K562 (cell line): ENCODE measurements at regions not wholly inside any gene's neighbourhood (a gene's known extent, or its start where the extent isn't known, plus 50 kb on each side); places are given as distances from the start of the nearest gene placed in this dataset.
A peak's percentile ranks its signal among the peaks of the same experiment; 100 is the strongest.

Experiments
- ATAC-seq: fragments of 200-7000 bp; cut with Tn5 transposase; 3 replicates; pipeline ENCODE4 v1.9.1; 2020; ENCODE audit warnings: moderate library complexity
- BruUV-seq: library from RNA; stranded (reverse); fragments of 400-500 nt; replicated peaks from 2 replicates; lab custom pipeline; 2021; lab: Mats Ljungman, UMichigan
- CTCF ChIA-PET: fragments of 300-600 bp; formaldehyde crosslinking; extraction: SDS; loops from one replicate; lab custom pipeline; 2021; ENCODE audit warnings: low intra/inter-chr PET ratio; lab: Yijun Ruan, JAX
- POLR2A ChIA-PET: fragments of 300-600, 350-650 bp; sonication (Branson Sonifier 250); formaldehyde crosslinking; extraction: SDS; loops from one replicate; lab custom pipeline; 2021; ENCODE audit warnings: antibody characterized with exemption, inconsistent platforms; lab: Yijun Ruan, JAX
- DNase-seq, 4 experiments: peaks; one replicate each; pipeline versions ENCODE4 v3.0.0 to v3.0.0-alpha.2; 2011 to 2018; ENCODE audit warnings: low spot score in 3 of 4, mixed read lengths in 3 of 4; ENCODE audit errors: extremely low read depth in 1 of 4
- FAIRE-seq: peaks from 2 replicates; lab custom pipeline; 2011; peaks lifted over from hg19 to GRCh38; lab: Jason Lieb, UNC
- H2AFZ ChIP-seq: 2 replicates; pipeline ENCODE4 v1.6.0; 2011; ENCODE audit warnings: low read depth, low read length, control low read depth, inconsistent platforms
- H3K27ac ChIP-seq: fragments of 200-600 bp; 3 replicates; pipeline ENCODE4 v1.8.0; 2011; ENCODE audit warnings: low read depth, mild to moderate bottlenecking, control low read depth, inconsistent platforms, low read length, moderate library complexity, mixed read lengths; ENCODE audit errors: extremely low read depth
- H3K27me3 ChIP-seq, 2 experiments: fragments of 300-600 bp in 1 of 2; 2 replicates in 1 of 2; 3 replicates in 1 of 2; pipeline versions ENCODE4 v1.6.0 to v1.8.0; 2011; ENCODE audit warnings: inconsistent platforms in 2 of 2, low read length in 2 of 2, mild to moderate bottlenecking in 1 of 2, mixed read lengths in 1 of 2, moderate library complexity in 1 of 2; ENCODE audit not compliant: control insufficient read depth in 2 of 2, insufficient read depth in 2 of 2
- H3K36me3 ChIP-seq: fragments of 300-600 bp; 3 replicates; pipeline ENCODE4 v1.8.0; 2011; ENCODE audit warnings: mild to moderate bottlenecking, low read length, inconsistent platforms; ENCODE audit not compliant: control insufficient read depth, insufficient read depth
- H3K4me1 ChIP-seq, 2 experiments: fragments of 200-600 bp in 1 of 2; replicated peaks in 1 of 2; 2 replicates in 1 of 2; 3 replicates in 1 of 2; pipeline versions ENCODE4 v1.5.1 to v1.8.0; 2011; ENCODE audit warnings: inconsistent platforms in 2 of 2, low read length in 2 of 2, mild to moderate bottlenecking in 1 of 2, mixed read lengths in 1 of 2, moderate library complexity in 1 of 2; ENCODE audit not compliant: control insufficient read depth in 2 of 2, insufficient read depth in 2 of 2
- H3K4me2 ChIP-seq: 2 replicates; pipeline ENCODE4 v1.6.1; 2011; ENCODE audit warnings: low read length, control low read depth, inconsistent platforms, mixed read lengths; ENCODE audit not compliant: insufficient read depth
- H3K4me3 ChIP-seq: fragments of 200-600 bp; sonication (generic), shearing (Covaris generic); 2 replicates; pipeline ENCODE4 v1.5.1; 2016; ENCODE audit warnings: control low read depth, inconsistent platforms
- H3K79me2 ChIP-seq: fragments of 200-600 bp; 3 replicates; pipeline ENCODE4 v1.8.0; 2011; ENCODE audit warnings: low read length, inconsistent platforms; ENCODE audit not compliant: control insufficient read depth, insufficient read depth
- H3K9ac ChIP-seq, 2 experiments: 2 replicates each; pipeline versions ENCODE4 v1.6.0 to v1.6.1; 2011; ENCODE audit warnings: low read depth in 2 of 2, low read length in 2 of 2, control low read depth in 1 of 2, inconsistent platforms in 1 of 2, mild to moderate bottlenecking in 1 of 2, mixed read lengths in 1 of 2; ENCODE audit not compliant: insufficient read depth in 1 of 2
- H3K9me1 ChIP-seq: one replicate; pipeline ENCODE4 v1.6.0; 2011; ENCODE audit warnings: inconsistent platforms, mild to moderate bottlenecking, low read length, moderate library complexity; ENCODE audit not compliant: control insufficient read depth, insufficient read depth
- H3K9me3 ChIP-seq: replicated peaks from 2 replicates; pipeline ENCODE4 v1.5.1; 2011; ENCODE audit warnings: low read depth, low read length, inconsistent platforms; ENCODE audit not compliant: control insufficient read depth, insufficient read depth
- H4K20me1 ChIP-seq: replicated peaks from 2 replicates; pipeline ENCODE4 v1.6.1; 2011; ENCODE audit warnings: low read length, inconsistent platforms, mixed read lengths; ENCODE audit not compliant: control insufficient read depth, insufficient read depth
- CBX8 ChIP-seq: fragments of 200-600 bp; sonication (generic); IDR thresholded peaks from 2 replicates; pipeline ENCODE4 v1.6.1; 2012; ENCODE audit warnings: borderline replicate concordance, mixed run types, low read depth, mild to moderate bottlenecking, moderate library complexity, mixed read lengths, low read length, control low read depth, inconsistent platforms; ENCODE audit not compliant: poor library complexity, severe bottlenecking; ENCODE audit errors: extremely low read depth
- CCAR2 ChIP-seq: fragments of 200-400 bp; formaldehyde crosslinking; IDR thresholded peaks from 2 replicates; pipeline ENCODE4 v1.6.1; 2017; ENCODE audit warnings: mild to moderate bottlenecking, low read depth, low read length
- DMBX1 ChIP-seq: fragments of 250-450 bp; sonication (Bioruptor Pico); IDR thresholded peaks from 2 replicates; pipeline ENCODE4 v1.8.0; 2022; ENCODE audit warnings: inconsistent platforms, mild to moderate bottlenecking, moderate library complexity, borderline replicate concordance
- ETV1 ChIP-seq: fragments of 450-650 bp; conservative IDR thresholded peaks from 2 replicates; pipeline ENCODE4 v1.6.1; 2016; ENCODE audit warnings: missing genetic modification characterization, control low read depth, low read depth, missing compliant biosample characterization
- ETV5 ChIP-seq: sonication (generic); formaldehyde crosslinking; IDR thresholded peaks from 2 replicates; pipeline ENCODE4 v1.4.0; 2020; ENCODE audit warnings: low read depth, mild to moderate bottlenecking, missing genetic modification reagents
- KLF10 ChIP-seq: fragments of 250-450 bp; sonication (Bioruptor Pico); IDR thresholded peaks from 2 replicates; pipeline ENCODE4 v1.6.1; 2021; ENCODE audit warnings: matching md5 sums
- MYC ChIP-seq, 2 experiments: fragments of 250-450 bp in 1 of 2; sonication (Bioruptor Pico) in 1 of 2; IDR thresholded peaks; 2 replicates each; pipeline versions ENCODE4 v1.5.1 to v1.6.1; 2012 to 2021; ENCODE audit warnings: low read depth in 2 of 2, borderline replicate concordance in 1 of 2, improper control_type of control experiment in 1 of 2, low read length in 1 of 2, mild to moderate bottlenecking in 1 of 2, moderate library complexity in 1 of 2
- PRPF4 ChIP-seq: fragments of 200-400 bp; formaldehyde crosslinking; IDR thresholded peaks from one replicate; pipeline ENCODE4 v1.6.1; 2017; ENCODE audit warnings: low read length, low read depth, mild to moderate bottlenecking; ENCODE audit not compliant: insufficient read depth, poor library complexity, severe bottlenecking
- RBM25 ChIP-seq: fragments of 200-400 bp; formaldehyde crosslinking; IDR thresholded peaks from 2 replicates; pipeline ENCODE4 v1.6.1; 2018; ENCODE audit warnings: low read length, low read depth, moderate library complexity; ENCODE audit not compliant: severe bottlenecking
- RCOR1 ChIP-seq, 2 experiments: IDR thresholded peaks; 2 replicates each; pipeline ENCODE4 v1.6.1; 2012; ENCODE audit warnings: low read depth in 2 of 2, low read length in 2 of 2, borderline replicate concordance in 1 of 2, improper control_type of control experiment in 1 of 2
- ZNF134 ChIP-seq: fragments of 250-450 bp; sonication (Bioruptor Pico); conservative IDR thresholded peaks from 2 replicates; pipeline ENCODE4 v1.4.0; 2020
- WGBS: fragments of 100-300 bp; shearing (Covaris generic); methylation state at CpG from one replicate; pipeline ENCODE4 v1.1.6; 2016; ENCODE audit warnings: low coverage, mixed read lengths; ENCODE audit not compliant: insufficient coverage; ENCODE audit errors: missing lambda C conversion rate; 5-methylcytosine and 5-hydroxymethylcytosine counted together
- in situ Hi-C: fragments of 300-500 bp; cut with MboI; formaldehyde crosslinking; loops from 4 replicates; pipeline ENCODE4 v1.15.0; 2018; ENCODE audit warnings: inconsistent platforms, mixed read lengths
- intact Hi-C: fragments of 100-400 bp; cut with micrococcal nuclease; formaldehyde crosslinking; loops from 2 replicates; pipeline ENCODE4 v1.14.2; 2022

DNA sequence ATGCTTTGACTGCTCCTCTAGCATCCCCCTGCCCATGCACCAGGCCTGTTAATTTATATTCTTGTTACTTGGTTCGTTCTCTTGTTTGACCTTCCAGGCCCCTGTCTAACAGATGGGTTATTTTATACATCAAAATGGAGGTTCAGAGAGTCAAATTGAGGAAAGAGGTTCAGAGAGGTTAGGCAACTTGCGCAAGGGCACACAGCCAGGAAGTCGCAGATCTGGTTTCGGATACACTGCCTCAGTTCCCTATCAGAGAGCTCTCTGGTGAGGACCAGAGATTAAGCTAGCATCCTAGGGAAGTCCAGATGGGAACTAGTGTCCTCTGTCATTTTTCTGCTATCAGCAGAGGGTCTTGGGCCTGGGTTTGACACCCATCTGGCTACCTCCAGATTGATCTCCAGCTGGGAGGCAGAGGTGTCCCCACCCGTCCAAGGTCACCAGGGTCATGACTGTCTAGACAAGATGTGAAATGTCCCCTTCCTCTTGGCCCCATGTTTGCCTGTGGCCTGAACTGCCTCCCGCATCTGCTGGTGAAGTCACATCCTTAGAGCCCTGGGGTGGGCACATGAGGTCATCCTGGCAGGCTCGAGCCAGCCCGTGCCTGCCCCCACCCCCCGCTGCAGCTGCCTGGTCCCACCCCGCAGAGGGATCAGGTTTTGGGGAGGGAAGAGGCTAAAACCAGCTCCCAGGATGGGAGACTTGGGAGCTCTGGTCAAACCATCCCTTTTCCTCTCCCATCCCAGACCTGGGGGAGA is 84.3 kb upstream of the NCOR2 start (continued):
- TF ChIP-seq DMBX1 (CRISPR knock-in tag) (no peak), ETV1 (tag) (peak; percentile 41; the same call in 1 of the 2 replicates), KLF10 (no peak), RCOR1 (IDR thresholded peaks at IDR 0.05; ENCODE audit: borderline replicate concordance in 1 of 2, low read depth in 2 of 2, low read length in 2 of 2) (peak in 1 of 2 experiments; percentile 32; a peak in 1 of 4 replicates), RBM25 (peak; percentile 91), MYC (IDR thresholded peaks at IDR 0.05; ENCODE audit: low read depth, low read length) (no peak), MYC (CRISPR knock-in tag; IDR thresholded peaks at IDR 0.05; ENCODE audit: borderline replicate concordance, low read depth) (no peak)

- Histone ChIP-seq H3K9me3 (no peaks in the 10 kb centered on the region; the same call in 1 of the 2 replicates), H3K4me1 (peaks cover 11 to 35% of the 10 kb centered on the region in 2 experiments; a peak in 4 of 5 replicates), H3K9me1 (no peaks in the 10 kb centered on the region), H3K4me3 (no peak overlapping the region), H2AFZ (no peak overlapping the region), H3K9ac (no peak overlapping the region), H3K79me2 (no peaks in the 10 kb centered on the region), H3K36me3 (no peaks in the 10 kb centered on the region), H3K27me3 (no peaks in the 10 kb centered on the region)
- ATAC-seq (no peak), FAIRE-seq (no peak)
- TF ChIP-seq PRPF4 (no peak), CBX8 (no peak), ZNF134 (CRISPR knock-in tag) (no peak), ETV5 (CRISPR knock-in tag) (no peak), CCAR2 (no peak)
- TF ChIP-seq, all 486 proteins: peak for 0
- BruUV-seq, result no TSS peak
- no peaks in the 10 kb centered on the region for H4K20me1 ChIP-seq
- no peak overlapping the region for H3K27ac ChIP-seq
- WGBS, result 25% methylated on average over 7 of the region's 7 CpGs
- POLR2A ChIA-PET, result interaction anchor here (0.6 to 1.5 kb wide), 5 partner anchors 8 to 212 kb away, joined by 3 to 4 read pairs (median 3); no protein-coding TSS in a partner anchor
- DNase-seq, result no peak
- no peak overlapping the region for H3K4me2 ChIP-seq
- intact Hi-C loops (no loop called here), in situ Hi-C loops (no loop called here)
- CTCF ChIA-PET, result no interaction called here
Observed at GRCh38 chr12:124650912-124651311, 83.5 kb upstream of the NCOR2 start.
